HG02852 (cell line): ENCODE measurements at regions not wholly inside any gene's neighbourhood (a gene's known extent, or its start where the extent isn't known, plus 50 kb on each side); places are given as distances from the start of the nearest gene placed in this dataset.

ENCODE experiments used
- ATAC-seq: cut with Tn5 transposase; IDR thresholded peaks from one replicate; pipeline ENCODE4 v1.9.1; 2021; ENCODE audit warnings: mild to moderate bottlenecking, moderate library complexity; ENCODE audit not compliant: unreplicated experiment

GRCh38 chr12:59839514-59839913 is 243.7 kb downstream of the SLC16A7 start:
- ATAC-seq = no peak

DNA sequence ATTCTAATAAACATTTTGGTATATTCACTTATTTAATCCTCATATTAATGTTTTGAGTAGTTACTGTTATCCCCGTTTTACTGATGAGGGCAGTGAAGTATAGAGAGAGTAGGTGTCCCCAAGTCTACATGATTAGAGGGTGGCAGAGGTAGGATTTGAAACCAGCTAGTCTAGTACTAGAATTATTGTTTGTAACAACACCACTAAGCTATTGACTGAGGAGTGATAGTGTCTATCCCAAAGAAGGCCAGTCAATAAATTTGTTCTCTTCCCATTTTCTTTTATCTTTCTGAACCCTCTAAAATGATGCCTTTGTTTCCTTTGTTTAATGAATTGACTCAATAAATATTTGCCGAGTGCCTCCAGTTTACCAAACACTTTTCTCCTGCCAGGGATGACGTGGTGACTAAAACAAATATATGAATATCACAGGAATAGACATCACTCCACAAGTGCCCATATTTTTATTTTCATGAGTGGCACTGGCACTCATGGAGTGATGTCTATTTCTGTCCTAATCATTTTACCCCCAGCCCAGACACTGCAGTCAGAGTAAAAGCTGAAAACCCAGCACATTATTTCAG is 247.5 kb downstream of the SLC16A7 start:
- ATAC-seq = no peak

GRCh38 chr12:59844750-59845149 is 248.9 kb downstream of the SLC16A7 start:
- no peak for ATAC-seq

- ATAC-seq = no peak
These were observed 249.5 kb downstream of the SLC16A7 start for GRCh38 chr12:59845293-59845692.

DNA sequence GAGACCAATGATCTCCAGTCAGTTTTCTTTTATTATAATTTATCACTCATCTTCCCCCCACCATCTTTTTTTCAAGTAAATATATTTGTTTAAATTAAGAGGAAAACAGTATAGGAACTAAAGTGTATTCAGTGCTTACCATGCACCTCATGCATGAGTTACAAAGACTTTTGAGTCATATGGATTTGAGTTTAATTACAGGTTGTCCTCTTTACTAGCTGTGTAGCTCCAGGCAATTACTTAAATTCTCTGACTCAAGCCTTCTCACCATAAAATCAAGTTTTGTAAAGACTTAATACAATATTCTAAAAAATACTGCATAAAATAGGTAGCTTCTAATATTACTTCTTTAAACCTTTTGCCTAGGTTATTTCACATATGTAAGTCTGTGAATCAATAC is 251.3 kb downstream of the SLC16A7 start:
- ATAC-seq = no peak

DNA sequence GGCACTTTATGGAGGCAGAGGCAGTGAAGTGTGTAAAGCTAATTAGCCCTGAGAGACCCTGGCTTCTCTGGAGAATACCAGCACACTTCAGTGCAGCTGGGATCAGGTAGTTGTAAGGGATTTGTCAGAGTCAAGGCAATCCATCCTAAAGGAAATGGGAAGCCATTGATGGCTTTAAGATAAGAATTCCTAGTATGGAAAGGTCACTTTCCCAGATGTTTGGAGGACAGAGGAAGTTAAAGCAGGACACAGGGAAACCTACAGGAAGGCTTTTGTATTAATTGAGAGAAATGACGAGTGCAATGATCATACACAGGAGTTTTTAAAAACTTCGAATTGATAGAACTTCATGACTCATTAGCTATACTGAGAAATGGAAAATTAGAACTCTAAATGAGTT is 254.4 kb downstream of the SLC16A7 start:
- ATAC-seq = no peak

DNA sequence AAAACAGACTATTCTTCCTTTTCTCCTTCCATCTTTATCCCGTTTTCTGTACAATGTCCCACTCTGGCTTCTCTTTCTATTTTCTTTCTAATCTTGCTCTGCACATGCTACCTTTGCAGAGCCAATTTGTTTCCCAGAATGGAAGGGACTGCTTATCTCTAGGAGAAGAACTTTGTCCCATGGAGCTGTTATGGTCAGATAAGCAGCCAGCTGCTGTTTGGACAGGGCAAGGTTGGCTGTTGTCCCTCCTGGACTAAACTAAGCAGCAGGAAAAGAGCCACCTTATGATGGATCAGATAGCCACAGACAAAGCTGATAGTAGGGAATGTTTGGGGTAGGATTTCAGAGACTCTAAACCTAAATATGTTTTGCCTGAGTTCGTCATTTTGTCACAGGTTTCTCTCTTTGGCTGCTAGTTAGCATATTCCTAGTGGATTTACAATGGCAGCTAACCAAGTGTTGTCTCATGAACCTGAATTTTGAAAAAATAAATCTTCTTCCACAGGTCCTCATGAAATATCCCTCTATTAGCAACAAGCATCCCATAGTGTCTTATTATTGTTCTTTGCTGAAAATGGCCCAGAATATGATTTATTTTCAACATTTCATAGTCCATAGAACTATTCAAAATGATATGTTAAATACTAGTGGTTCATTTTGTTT is 262.8 kb downstream of the SLC16A7 start:
- ATAC-seq = no peak

DNA sequence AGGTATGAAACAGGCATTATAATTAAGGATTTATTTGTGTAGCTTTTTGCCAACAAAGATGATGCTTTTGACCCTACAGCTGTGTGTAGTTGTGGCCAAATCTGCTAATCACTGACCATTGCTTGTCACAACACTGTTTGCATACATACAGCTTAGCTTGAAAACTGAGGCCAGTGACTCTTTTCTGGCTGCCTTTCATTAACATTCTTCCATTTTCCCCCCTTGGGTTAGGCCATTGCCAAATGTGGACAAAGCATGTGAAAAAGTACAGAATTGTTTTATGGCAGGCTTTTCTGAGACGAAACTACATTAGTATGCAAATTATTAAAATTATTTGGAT is 263.3 kb downstream of the SLC16A7 start:
- no peak for ATAC-seq

DNA sequence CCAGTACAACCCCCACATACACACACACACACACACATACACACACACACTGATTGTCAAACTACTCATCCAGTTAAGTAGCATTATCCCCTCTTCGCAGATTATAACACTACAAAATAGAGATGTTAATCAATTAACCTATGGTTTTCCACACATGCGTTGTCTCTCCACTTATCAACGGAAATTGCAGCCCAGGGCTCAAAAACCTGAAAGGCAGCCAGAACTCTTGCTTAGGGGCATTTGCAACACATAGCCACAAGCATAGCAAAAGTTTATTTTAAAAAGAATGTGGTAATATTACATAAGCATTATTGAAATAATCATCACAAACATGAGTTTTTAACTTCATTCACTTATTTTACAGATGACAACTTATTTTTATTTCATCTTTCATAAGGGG is 265.8 kb downstream of the SLC16A7 start:
- ATAC-seq = no peak

DNA sequence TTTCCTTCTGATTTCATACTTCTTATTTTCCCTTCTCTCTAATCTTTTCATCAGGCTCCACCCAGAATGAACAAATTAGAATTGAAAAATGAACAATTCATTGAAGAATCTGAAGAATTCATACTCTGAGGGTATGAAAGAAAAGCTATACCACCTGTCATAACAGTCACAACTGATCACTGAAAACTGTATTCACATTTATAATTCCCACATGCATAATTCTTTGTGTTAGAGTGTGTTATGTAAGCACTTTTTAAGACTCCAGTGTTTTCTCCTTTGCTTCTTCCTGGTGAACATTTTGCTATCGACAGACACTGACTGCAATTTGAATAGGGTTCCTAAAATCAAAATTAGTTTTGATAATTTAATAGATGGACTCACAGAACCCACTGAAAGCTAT is 271.2 kb downstream of the SLC16A7 start:
- ATAC-seq = no peak

- ATAC-seq = no peak
These were observed 271.9 kb downstream of the SLC16A7 start for GRCh38 chr12:59867689-59868088.

GRCh38 chr12:59871779-59872178 is 275.9 kb downstream of the SLC16A7 start:
- ATAC-seq = no peak

DNA sequence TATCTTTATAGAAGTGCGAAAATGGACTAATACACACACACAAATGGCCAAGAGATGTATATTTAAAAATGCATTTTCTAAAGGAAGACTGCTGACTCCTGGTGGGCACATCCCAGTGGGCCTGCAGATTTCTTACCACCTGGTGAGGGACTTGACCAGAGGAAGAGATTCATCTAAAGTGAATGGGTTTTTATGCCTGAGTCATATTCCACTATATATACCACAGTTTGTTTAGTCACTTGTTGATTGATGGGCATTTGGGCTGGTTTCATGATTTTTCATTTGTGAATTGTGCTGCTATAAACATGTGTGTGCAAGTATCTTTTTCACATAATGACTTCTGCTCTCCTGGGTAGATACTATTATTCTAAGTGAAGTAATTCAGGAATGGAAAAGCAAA is 277.3 kb downstream of the SLC16A7 start:
- no peak for ATAC-seq

DNA sequence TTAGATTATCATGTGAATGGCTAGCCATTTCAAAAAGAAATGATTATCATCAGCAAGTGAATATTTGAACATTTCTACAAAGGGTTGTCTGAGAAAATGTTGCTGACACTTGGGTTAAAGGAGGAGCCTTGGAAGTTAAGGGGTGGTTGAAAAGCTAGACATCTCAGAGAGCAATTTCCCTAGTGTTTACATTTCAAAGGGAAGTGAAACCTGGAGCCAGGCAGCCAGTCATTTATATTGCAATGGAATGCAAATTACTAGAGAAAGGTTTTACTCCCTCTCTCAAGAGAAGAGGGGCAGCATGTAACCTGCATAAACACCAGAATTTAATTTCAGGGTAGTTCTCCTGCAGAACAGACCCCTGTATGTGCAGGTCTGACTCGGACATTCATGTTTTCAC is 279.0 kb downstream of the SLC16A7 start:
- ATAC-seq = no peak

- ATAC-seq = no peak
These were observed 290.4 kb downstream of the SLC16A7 start for GRCh38 chr12:59886131-59886733.

DNA sequence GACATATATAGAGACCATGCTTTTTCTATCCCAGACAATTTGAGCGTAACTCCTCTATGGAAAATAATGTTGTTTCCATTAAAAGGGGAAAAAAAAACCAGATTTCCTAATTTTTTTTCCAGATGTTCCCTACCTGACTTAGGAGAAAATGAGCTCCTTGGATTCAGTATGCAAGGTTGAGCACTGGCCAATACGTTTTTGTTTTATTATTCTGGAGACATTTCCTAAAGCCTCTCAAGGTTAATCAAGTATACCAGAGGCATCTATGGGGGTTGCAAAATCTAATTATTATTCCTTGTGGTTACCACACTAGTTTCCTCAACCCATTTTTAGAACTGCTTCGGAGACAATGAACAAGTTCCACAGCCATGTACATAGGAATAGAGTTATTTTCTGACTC is 291.3 kb downstream of the SLC16A7 start:
- no peak for ATAC-seq

GRCh38 chr12:59890896-59891579 is 295.2 kb downstream of the SLC16A7 start:
- ATAC-seq = no peak

GRCh38 chr12:59895166-59895775 is 299.4 kb downstream of the SLC16A7 start:
- no peak for ATAC-seq

GRCh38 chr12:59904874-59905521 is 309.2 kb downstream of the SLC16A7 start:
- ATAC-seq = no peak

GRCh38 chr12:59911516-59911915 is 315.7 kb downstream of the SLC16A7 start:
- ATAC-seq = no peak

GRCh38 chr12:59916988-59917387 is 321.2 kb downstream of the SLC16A7 start:
- ATAC-seq = no peak
